ENCODE measurements at regions not wholly inside any gene's neighbourhood (a gene's known extent, or its start where the extent isn't known, plus 50 kb on each side); places are given as distances from the start of the nearest gene placed in this dataset.

DNA sequence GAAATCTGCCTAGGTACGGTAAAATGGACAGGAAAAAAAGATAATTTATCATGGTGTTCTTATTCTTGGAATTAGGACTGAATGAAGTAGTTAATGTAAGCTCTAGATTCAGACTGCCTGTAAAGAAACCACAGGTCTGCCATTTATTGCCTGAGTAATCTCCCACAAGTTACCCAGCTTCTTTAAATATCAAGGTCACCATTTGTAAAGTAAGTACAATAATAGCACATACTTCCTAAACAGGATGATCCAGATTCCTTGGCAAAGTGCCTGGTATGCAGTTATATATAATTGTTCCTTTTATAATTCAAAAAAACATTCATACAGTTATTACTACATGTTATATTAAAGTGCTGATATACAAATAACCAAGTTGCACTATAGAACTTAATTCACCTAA lies 368.6 kb downstream of the HNRNPD start:
- TF ChIP-seq, protein P1, sequence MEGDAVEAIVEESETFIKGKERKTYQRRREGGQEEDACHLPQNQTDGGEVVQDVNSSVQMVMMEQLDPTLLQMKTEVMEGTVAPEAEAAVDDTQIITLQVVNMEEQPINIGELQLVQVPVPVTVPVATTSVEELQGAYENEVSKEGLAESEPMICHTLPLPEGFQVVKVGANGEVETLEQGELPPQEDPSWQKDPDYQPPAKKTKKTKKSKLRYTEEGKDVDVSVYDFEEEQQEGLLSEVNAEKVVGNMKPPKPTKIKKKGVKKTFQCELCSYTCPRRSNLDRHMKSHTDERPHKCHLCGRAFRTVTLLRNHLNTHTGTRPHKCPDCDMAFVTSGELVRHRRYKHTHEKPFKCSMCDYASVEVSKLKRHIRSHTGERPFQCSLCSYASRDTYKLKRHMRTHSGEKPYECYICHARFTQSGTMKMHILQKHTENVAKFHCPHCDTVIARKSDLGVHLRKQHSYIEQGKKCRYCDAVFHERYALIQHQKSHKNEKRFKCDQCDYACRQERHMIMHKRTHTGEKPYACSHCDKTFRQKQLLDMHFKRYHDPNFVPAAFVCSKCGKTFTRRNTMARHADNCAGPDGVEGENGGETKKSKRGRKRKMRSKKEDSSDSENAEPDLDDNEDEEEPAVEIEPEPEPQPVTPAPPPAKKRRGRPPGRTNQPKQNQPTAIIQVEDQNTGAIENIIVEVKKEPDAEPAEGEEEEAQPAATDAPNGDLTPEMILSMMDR (IDR thresholded peaks at IDR 0.05) = no peak
- no peak for TF ChIP-seq POLR2A (IDR thresholded peaks at IDR 0.05)

Data from transverse colon (tissue), 3 donors.